ENCODE measurements at regions not wholly inside any gene's neighbourhood (a gene's known extent, or its start where the extent isn't known, plus 50 kb on each side); places are given as distances from the start of the nearest gene placed in this dataset.

DNA sequence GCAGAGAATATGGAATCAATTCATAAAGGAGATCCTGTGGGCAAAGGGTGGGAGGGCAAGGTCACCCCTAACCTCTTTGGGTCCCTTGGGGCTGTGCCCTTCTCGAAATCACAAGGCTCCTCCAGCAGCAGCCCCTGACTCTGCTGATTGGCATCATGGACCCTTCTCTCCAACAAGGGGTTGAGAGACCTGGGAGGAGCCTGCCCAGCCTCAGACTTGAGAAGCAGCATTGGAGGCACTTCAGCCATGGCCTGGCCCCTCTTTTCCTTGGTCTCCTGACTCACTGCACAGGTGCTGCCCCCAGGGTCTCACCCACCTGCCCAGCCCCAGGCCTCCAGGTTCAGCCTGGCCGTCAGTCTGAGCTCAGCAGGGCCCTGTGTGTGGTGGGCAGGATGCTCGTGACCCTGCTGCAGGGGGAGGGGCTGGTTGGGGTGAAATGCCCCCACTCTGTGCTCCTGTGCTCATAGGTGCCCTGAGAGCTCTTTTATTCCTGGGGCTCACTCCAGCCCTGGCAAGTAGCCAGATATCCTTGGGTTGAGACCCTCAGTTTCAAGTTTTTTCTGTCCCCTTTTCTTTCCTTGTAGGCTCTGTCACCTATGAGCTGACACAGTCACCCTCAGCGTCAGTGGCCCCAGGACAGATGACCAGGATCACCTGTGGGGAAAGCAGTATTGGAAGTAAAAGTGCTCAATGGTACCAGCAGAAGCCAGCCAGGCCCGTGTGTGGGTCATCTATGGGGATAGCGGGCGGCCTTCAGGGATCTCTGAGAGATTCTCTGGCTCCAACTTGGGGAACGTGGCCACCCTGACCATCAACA lies 110.8 kb downstream of the GGTLC2 start:
- TF ChIP-seq CTCF (IDR thresholded peaks at IDR 0.05) = no peak
- no peak for TF ChIP-seq POLR2A (IDR thresholded peaks at IDR 0.05)

Measured in thyroid gland (tissue), 4 donors.